Stimulated activated CD4-positive, alpha-beta T cell treated with anti-CD3 and anti-CD28 coated beads, TNF-alpha, amount 100 ng/mL, for 4 hours (primary cell): ENCODE measurements at regions not wholly inside any gene's neighbourhood (a gene's known extent, or its start where the extent isn't known, plus 50 kb on each side); places are given as distances from the start of the nearest gene placed in this dataset.
"Not testable (repeated sequence)": the region's sequence is repeated elsewhere in the genome, so short reads cannot be mapped to it uniquely, and the experiment has no call there.

Experiments used
- DNase-seq, 3 experiments: peaks; one replicate each; pipeline ENCODE4 v3.0.0-alpha.2; 2020; ENCODE audit warnings: low read depth in 3 of 3

GRCh38 chr15:81899730-81900129 lies 146.1 kb downstream of the MEX3B start:
- no peak for DNase-seq

- DNase-seq = no peak
These were observed 146.8 kb downstream of the MEX3B start for GRCh38 chr15:81899024-81899423.

- no peak for DNase-seq
These were observed 148.7 kb downstream of the MEX3B start for GRCh38 chr15:81897057-81897677.

- no peak for DNase-seq
These were observed 149.5 kb downstream of the MEX3B start for GRCh38 chr15:81896356-81896755.

GRCh38 chr15:81895723-81896122 lies 150.1 kb downstream of the MEX3B start:
- no peak for DNase-seq

GRCh38 chr15:81894061-81894460 lies 151.8 kb downstream of the MEX3B start:
- DNase-seq = no peak

- DNase-seq = no peak
These were observed 152.5 kb downstream of the MEX3B start for GRCh38 chr15:81893182-81893835.

- DNase-seq = no peak
These were observed 155.3 kb downstream of the MEX3B start for GRCh38 chr15:81890496-81890895.

- DNase-seq = no peak
These were observed 156.3 kb downstream of the MEX3B start for GRCh38 chr15:81889485-81889881.

GRCh38 chr15:81888748-81889484 lies 156.9 kb downstream of the MEX3B start:
- no peak for DNase-seq

GRCh38 chr15:81887912-81888311 lies 157.9 kb downstream of the MEX3B start:
- DNase-seq = no peak

GRCh38 chr15:81887188-81887587 lies 158.6 kb downstream of the MEX3B start:
- DNase-seq = not testable (repeated sequence)

- DNase-seq = no peak
These were observed 159.2 kb downstream of the MEX3B start for GRCh38 chr15:81886591-81886990.

GRCh38 chr15:81886080-81886479 lies 159.7 kb downstream of the MEX3B start:
- DNase-seq = no peak

- no peak for DNase-seq
These were observed 160.7 kb downstream of the MEX3B start for GRCh38 chr15:81885135-81885534.

GRCh38 chr15:81882504-81882903 lies 163.3 kb downstream of the MEX3B start:
- no peak for DNase-seq

- no peak for DNase-seq
These were observed 165.0 kb downstream of the MEX3B start for GRCh38 chr15:81880833-81881232.

- DNase-seq = no peak
These were observed 165.5 kb downstream of the MEX3B start for GRCh38 chr15:81880314-81880713.

GRCh38 chr15:81875717-81876116 lies 170.1 kb downstream of the MEX3B start:
- not testable (repeated sequence) for DNase-seq

GRCh38 chr15:81870746-81871106 lies 175.1 kb downstream of the MEX3B start:
- not testable (repeated sequence) for DNase-seq

- DNase-seq = not testable (repeated sequence)
These were observed 175.6 kb downstream of the MEX3B start for GRCh38 chr15:81870062-81870745.

GRCh38 chr15:81869161-81869954 lies 176.5 kb downstream of the MEX3B start:
- no peak for DNase-seq
